Hepatocyte (in vitro differentiated cells): ENCODE measurements at regions not wholly inside any gene's neighbourhood (a gene's known extent, or its start where the extent isn't known, plus 50 kb on each side); places are given as distances from the start of the nearest gene placed in this dataset.

Experiments
- DNase-seq: peaks from one replicate; pipeline ENCODE4 v3.0.0-alpha.2; 2016; ENCODE audit warnings: low spot score
- H2AFZ ChIP-seq: fragments of 200-600 bp; sonication (generic); 2 replicates; pipeline ENCODE4 v1.6.0; 2016; ENCODE audit warnings: antibody characterized with exemption, mild to moderate bottlenecking
- H3K27ac ChIP-seq: fragments of 200-600 bp; sonication (generic); 2 replicates; pipeline ENCODE4 v1.5.1; 2016; ENCODE audit warnings: mild to moderate bottlenecking
- H3K27me3 ChIP-seq: fragments of 200-600 bp; sonication (generic); 2 replicates; pipeline ENCODE4 v1.6.1; 2016
- H3K36me3 ChIP-seq: fragments of 200-600 bp; sonication (generic); replicated peaks from 2 replicates; pipeline ENCODE4 v1.5.1; 2016; ENCODE audit warnings: low read depth; ENCODE audit not compliant: insufficient read depth
- H3K4me1 ChIP-seq: fragments of 200-600 bp; sonication (generic); 2 replicates; pipeline ENCODE4 v1.5.1; 2016; ENCODE audit warnings: mild to moderate bottlenecking, moderate library complexity; ENCODE audit not compliant: insufficient read depth
- H3K4me2 ChIP-seq: fragments of 200-600 bp; sonication (generic); 2 replicates; pipeline ENCODE4 v1.6.0; 2016
- H3K4me3 ChIP-seq: fragments of 200-600 bp; sonication (generic); 2 replicates; pipeline ENCODE4 v1.5.1; 2016; ENCODE audit warnings: mild to moderate bottlenecking
- H3K79me2 ChIP-seq: fragments of 200-600 bp; sonication (generic); 2 replicates; pipeline ENCODE4 v1.6.0; 2017; ENCODE audit warnings: mild to moderate bottlenecking
- H3K9me2 ChIP-seq: fragments of 200-600 bp; sonication (generic); replicated peaks from 2 replicates; pipeline ENCODE4 v1.6.0; 2017; ENCODE audit warnings: mild to moderate bottlenecking; ENCODE audit not compliant: insufficient read depth
- H3K9me3 ChIP-seq: fragments of 200-600 bp; sonication (generic); 2 replicates; pipeline ENCODE4 v1.5.1; 2016; ENCODE audit warnings: low read depth, mild to moderate bottlenecking
- H4K20me1 ChIP-seq: fragments of 200-600 bp; sonication (generic); 2 replicates; pipeline ENCODE4 v1.6.0; 2016; ENCODE audit warnings: mild to moderate bottlenecking; ENCODE audit not compliant: insufficient read depth, poor library complexity, severe bottlenecking
- CTCF ChIP-seq: fragments of 200-600 bp; sonication (generic); IDR thresholded peaks from 2 replicates; pipeline ENCODE4 v1.5.1; 2016; ENCODE audit warnings: antibody characterized with exemption, mild to moderate bottlenecking; ENCODE audit not compliant: poor library complexity
- EZH2 ChIP-seq: fragments of 200-600 bp; sonication (generic); IDR thresholded peaks from 2 replicates; pipeline ENCODE4 v1.6.1; 2016; ENCODE audit warnings: antibody characterized with exemption, mild to moderate bottlenecking, borderline replicate concordance
- EZH2phosphoT487 ChIP-seq: fragments of 200-600 bp; sonication (generic); IDR thresholded peaks from one replicate; pipeline ENCODE4 v1.6.1; 2018; ENCODE audit warnings: antibody characterized with exemption, mild to moderate bottlenecking, low read depth, moderate library complexity; ENCODE audit not compliant: unreplicated experiment, severe bottlenecking
- whole genome bisulfite sequencing: methylation state at CpG from one replicate; pipeline ENCODE4 v1.1.6; 2016; ENCODE audit warnings: low lambda C conversion rate; ENCODE audit errors: missing lambda C conversion rate; 5-methylcytosine and 5-hydroxymethylcytosine counted together

- WGBS = 70% methylated on average over 7 of the region's 7 CpGs
- no peak overlapping the region for H3K4me3 ChIP-seq
- H3K27ac ChIP-seq = no peak overlapping the region
- no peak for DNase-seq
- H3K36me3 ChIP-seq = no peaks in the 10 kb centered on the region
- no peak overlapping the region for H3K4me2 ChIP-seq
- no peaks in the 10 kb centered on the region for H3K9me3 ChIP-seq
- TF ChIP-seq EZH2 = no peak
- no peak for TF ChIP-seq CTCF
- no peak for TF ChIP-seq EZH2phosphoT487
- no peaks in the 10 kb centered on the region for H3K9me2 ChIP-seq
- no peaks in the 10 kb centered on the region for H3K27me3 ChIP-seq
- H4K20me1 ChIP-seq = no peaks in the 10 kb centered on the region
- H3K4me1 ChIP-seq = no peaks in the 10 kb centered on the region
- no peaks in the 10 kb centered on the region for H3K79me2 ChIP-seq
- H2AFZ ChIP-seq = no peak overlapping the region
Observed at GRCh38 chr6:115612796-115613479, 447.8 kb downstream of the FRK start.

- Histone ChIP-seq H3K27ac (no peak overlapping the region), H3K36me3 (no peaks in the 10 kb centered on the region), H3K4me2 (no peak overlapping the region), H3K4me1 (no peaks in the 10 kb centered on the region), H3K9me2 (no peaks in the 10 kb centered on the region), H4K20me1 (no peaks in the 10 kb centered on the region), H3K27me3 (no peaks in the 10 kb centered on the region), H3K4me3 (no peak overlapping the region), H3K79me2 (no peaks in the 10 kb centered on the region), H2AFZ (no peak overlapping the region), H3K9me3 (no peaks in the 10 kb centered on the region)
- 4% methylated on average over 1 of the region's 1 CpG for WGBS
- TF ChIP-seq EZH2phosphoT487 = no peak
- no peak for TF ChIP-seq CTCF
- no peak for TF ChIP-seq EZH2
- DNase-seq = no peak
Observed at GRCh38 chr6:115612216-115612615, 448.5 kb downstream of the FRK start.

GRCh38 chr6:115610696-115611095, 450.0 kb downstream of the FRK start:
- Histone ChIP-seq H3K4me2 (no peak overlapping the region), H3K36me3 (no peaks in the 10 kb centered on the region), H3K4me1 (no peaks in the 10 kb centered on the region), H3K9me2 (no peaks in the 10 kb centered on the region), H3K9me3 (no peaks in the 10 kb centered on the region), H3K79me2 (no peaks in the 10 kb centered on the region), H4K20me1 (no peaks in the 10 kb centered on the region), H3K27me3 (no peaks in the 10 kb centered on the region), H2AFZ (no peak overlapping the region), H3K27ac (no peak overlapping the region), H3K4me3 (no peak overlapping the region)
- TF ChIP-seq EZH2phosphoT487 = no peak
- TF ChIP-seq CTCF = no peak
- no peak for TF ChIP-seq EZH2
- DNase-seq = no peak
- WGBS = 36% methylated on average over 5 of the region's 5 CpGs

- H3K27me3 ChIP-seq = no peaks in the 10 kb centered on the region
- H3K4me3 ChIP-seq = no peak overlapping the region
- H2AFZ ChIP-seq = no peak overlapping the region
- no peaks in the 10 kb centered on the region for H3K36me3 ChIP-seq
- no peaks in the 10 kb centered on the region for H3K9me2 ChIP-seq
- no peaks in the 10 kb centered on the region for H3K9me3 ChIP-seq
- no peaks in the 10 kb centered on the region for H3K4me1 ChIP-seq
- H3K27ac ChIP-seq = no peak overlapping the region
- H3K79me2 ChIP-seq = no peaks in the 10 kb centered on the region
- no peak for DNase-seq
- no peaks in the 10 kb centered on the region for H4K20me1 ChIP-seq
- 90% methylated on average over 4 of the region's 4 CpGs for WGBS
- no peak for TF ChIP-seq CTCF
- TF ChIP-seq EZH2phosphoT487 = no peak
- TF ChIP-seq EZH2 = no peak
- H3K4me2 ChIP-seq = no peak overlapping the region
Observed at GRCh38 chr6:115609111-115609510, 451.6 kb downstream of the FRK start.
